NB4 (cell line): ENCODE measurements at regions not wholly inside any gene's neighbourhood (a gene's known extent, or its start where the extent isn't known, plus 50 kb on each side); places are given as distances from the start of the nearest gene placed in this dataset.

ENCODE experiments used
- CTCF ChIP-seq: IDR thresholded peaks from one replicate; pipeline ENCODE4 v1.5.1; 2012; ENCODE audit warnings: low read depth, low read length
- MAX ChIP-seq: IDR thresholded peaks from 2 replicates; pipeline ENCODE4 v1.6.1; 2011; ENCODE audit warnings: low read depth, low read length
- POLR2A ChIP-seq: IDR thresholded peaks from 2 replicates; pipeline ENCODE4 v1.6.1; 2011; ENCODE audit warnings: mild to moderate bottlenecking; ENCODE audit not compliant: insufficient read length; ENCODE audit errors: extremely low read depth

- no peak for TF ChIP-seq CTCF
- TF ChIP-seq POLR2A: no peak
- no peak for TF ChIP-seq MAX
Measured at GRCh38 chr9:73344060-73344459, 192.4 kb downstream of the ANXA1 start.
